ENCODE measurements at regions not wholly inside any gene's neighbourhood (a gene's known extent, or its start where the extent isn't known, plus 50 kb on each side); places are given as distances from the start of the nearest gene placed in this dataset.

GRCh38 chr6:26218824-26219223 lies 131.6 kb downstream of the HFE start:
- intact Hi-C loops (cut with DNase I): no loop called here

GRCh38 chr6:26220145-26220970 lies 133.1 kb downstream of the HFE start:
- Histone ChIP-seq H3K9me3 (no peaks in the 10 kb centered on the region), H3K27me3 (peaks cover 12 to 81% (median 22%) of the 10 kb centered on the region in 4 donors), H3K4me1 (no peaks in the 10 kb centered on the region), H3K36me3 (no peaks in the 10 kb centered on the region), H3K27ac (no peak overlapping the region), H3K4me3 (no peak overlapping the region)
- TF ChIP-seq CTCF (IDR thresholded peaks at IDR 0.05): no peak
- DNase-seq: no peak
- intact Hi-C loops (cut with DNase I): no loop called here
- 60 to 80% methylated on average over 5 of the region's 5 CpGs for WGBS, 2 donors
- no peak for ATAC-seq
- no peak for FAIRE-seq

More at GRCh38 chr6:26218824-26219223, 131.6 kb downstream of the HFE start:
- H3K36me3 ChIP-seq: no peaks in the 10 kb centered on the region
- H3K27ac ChIP-seq: no peak overlapping the region
- WGBS, 2 donors: 79 to 81% methylated on average over 2 of the region's 2 CpGs
- no peak overlapping the region for H3K4me3 ChIP-seq
- peaks cover 8 to 79% (median 23%) of the 10 kb centered on the region in 4 donors for H3K27me3 ChIP-seq
- FAIRE-seq (no peak), DNase-seq (no peak), ATAC-seq (no peak)
- no peak for TF ChIP-seq CTCF (IDR thresholded peaks at IDR 0.05)
- no peaks in the 10 kb centered on the region for H3K9me3 ChIP-seq
- no peaks in the 10 kb centered on the region for H3K4me1 ChIP-seq

- no peaks in the 10 kb centered on the region for H3K36me3 ChIP-seq
- peaks cover 12 to 81% (median 21%) of the 10 kb centered on the region in 4 donors for H3K27me3 ChIP-seq
- no peak overlapping the region for H3K27ac ChIP-seq
- no peaks in the 10 kb centered on the region for H3K9me3 ChIP-seq
- no peak for TF ChIP-seq CTCF (IDR thresholded peaks at IDR 0.05)
- H3K4me3 ChIP-seq: no peak overlapping the region
- intact Hi-C loops (cut with DNase I): no loop called here
- DNase-seq: no peak
- 79 to 97% methylated on average over 4 of the region's 4 CpGs for WGBS, 2 donors
- H3K4me1 ChIP-seq: no peaks in the 10 kb centered on the region
- no peak for ATAC-seq
- no peak for FAIRE-seq
Observed at GRCh38 chr6:26221186-26221585, 134.0 kb downstream of the HFE start.

GRCh38 chr6:26222571-26222970 lies 135.3 kb downstream of the HFE start:
- Histone ChIP-seq H3K27me3 (peaks cover 8 to 75% (median 23%) of the 10 kb centered on the region in 4 donors), H3K4me1 (no peaks in the 10 kb centered on the region), H3K36me3 (no peaks in the 10 kb centered on the region), H3K4me3 (no peak overlapping the region), H3K9me3 (no peaks in the 10 kb centered on the region), H3K27ac (peak overlapping the region in 1 of 4 donors; percentile 22)
- WGBS, 2 donors: 22% methylated on average over 5 of the region's 5 CpGs
- intact Hi-C loops (cut with DNase I): no loop called here
- FAIRE-seq (no peak), DNase-seq (no peak), ATAC-seq (no peak)
- TF ChIP-seq CTCF (IDR thresholded peaks at IDR 0.05): no peak

- H3K4me1 ChIP-seq: no peaks in the 10 kb centered on the region
- DNase-seq (no peak), ATAC-seq (peak in 1 of 4 donors; percentile 35), FAIRE-seq (no peak)
- no peaks in the 10 kb centered on the region for H3K36me3 ChIP-seq
- WGBS, 2 donors: 8% methylated on average over 7 of the region's 7 CpGs
- peaks cover 8 to 69% (median 23%) of the 10 kb centered on the region in 4 donors for H3K27me3 ChIP-seq
- peak overlapping the region in 1 of 4 donors; percentile 39 for H3K4me3 ChIP-seq
- no peak for TF ChIP-seq CTCF (IDR thresholded peaks at IDR 0.05)
- intact Hi-C loops (cut with DNase I): no loop called here
- H3K27ac ChIP-seq: peak overlapping the region in 2 of 4 donors; percentile 68 to 81
- no peaks in the 10 kb centered on the region for H3K9me3 ChIP-seq
Observed at GRCh38 chr6:26223228-26223627, 136.0 kb downstream of the HFE start.

All from pancreas (tissue), 10 donors.